HL-60 (cell line): ENCODE measurements at regions not wholly inside any gene's neighbourhood (a gene's known extent, or its start where the extent isn't known, plus 50 kb on each side); places are given as distances from the start of the nearest gene placed in this dataset.

Experiments
- CTCF ChIP-seq: IDR thresholded peaks from one replicate; pipeline ENCODE4 v1.5.1; 2011; ENCODE audit warnings: low read length, control low read depth, inconsistent platforms; ENCODE audit not compliant: insufficient read depth
- GABPA ChIP-seq: IDR thresholded peaks from 2 replicates; pipeline ENCODE4 v1.6.1; 2012; ENCODE audit warnings: low read depth
- POLR2AphosphoS5 ChIP-seq: IDR thresholded peaks from 2 replicates; pipeline ENCODE4 v1.6.1; 2012; ENCODE audit warnings: low read depth
- REST ChIP-seq: IDR thresholded peaks from 2 replicates; pipeline ENCODE4 v1.6.1; 2012; ENCODE audit warnings: low read depth; ENCODE audit not compliant: insufficient replicate concordance
- SPI1 ChIP-seq: IDR thresholded peaks from 2 replicates; pipeline ENCODE4 v1.6.1; 2012; ENCODE audit warnings: low read depth, mild to moderate bottlenecking, borderline replicate concordance

- no peak for TF ChIP-seq POLR2AphosphoS5
- TF ChIP-seq GABPA, result no peak
- TF ChIP-seq CTCF, result no peak
- no peak for TF ChIP-seq REST
- TF ChIP-seq SPI1, result no peak
Measured at GRCh38 chr1:229148743-229149142, 122.2 kb upstream of the RAB4A start.
